ENCODE measurements at regions not wholly inside any gene's neighbourhood (a gene's known extent, or its start where the extent isn't known, plus 50 kb on each side); places are given as distances from the start of the nearest gene placed in this dataset.

- no peak overlapping the region for H3K9ac ChIP-seq (ENCODE audit: low read length)
- no peaks in the 10 kb centered on the region for H3K27me3 ChIP-seq (ENCODE audit: insufficient read depth, low read depth, low read length)
- no peaks in the 10 kb centered on the region for H3K9me2 ChIP-seq (ENCODE audit: insufficient read depth, low read length)
- no peaks in the 10 kb centered on the region for H3K36me3 ChIP-seq (ENCODE audit: insufficient read depth, low read length)
- H3K27ac ChIP-seq (ENCODE audit: low read length), result no peak overlapping the region
- no peak overlapping the region for H3K4me3 ChIP-seq (ENCODE audit: low read length)
- H4K20me1 ChIP-seq (ENCODE audit: insufficient read depth), result no peaks in the 10 kb centered on the region
- no peak for TF ChIP-seq POLR2AphosphoS5 (IDR thresholded peaks at IDR 0.05)
- TF ChIP-seq SMC3 (conservative IDR thresholded peaks at IDR 0.05; ENCODE audit: poor library complexity), result no peak
- TF ChIP-seq EP300 (conservative IDR thresholded peaks at IDR 0.05; ENCODE audit: poor library complexity, severe bottlenecking), result no peak
- TF ChIP-seq MXI1 (conservative IDR thresholded peaks at IDR 0.05; ENCODE audit: poor library complexity, severe bottlenecking), result no peak
- no peak for TF ChIP-seq RAD21 (conservative IDR thresholded peaks at IDR 0.05)
- TF ChIP-seq EZH2 (IDR thresholded peaks at IDR 0.05; ENCODE audit: borderline replicate concordance, insufficient read depth, low read length, poor library complexity, severe bottlenecking), result no peak
- no peak for TF ChIP-seq CTCF (IDR thresholded peaks at IDR 0.05; ENCODE audit: poor library complexity, severe bottlenecking)
- TF ChIP-seq TAF1 (IDR thresholded peaks at IDR 0.05; ENCODE audit: low read depth), result no peak
- no peak for TF ChIP-seq REST (IDR thresholded peaks at IDR 0.05; ENCODE audit: borderline replicate concordance)
- H3K79me2 ChIP-seq (replicated peaks; ENCODE audit: insufficient read depth, low read length), result no peaks in the 10 kb centered on the region
- no peak overlapping the region for H2AFZ ChIP-seq (ENCODE audit: low read depth, low read length)
- no peak overlapping the region for H3K4me2 ChIP-seq (ENCODE audit: low read length)
- H3K9me3 ChIP-seq (ENCODE audit: low read length), result no peaks in the 10 kb centered on the region
- H3F3A ChIP-seq (ENCODE audit: insufficient read depth, low read length, poor library complexity, severe bottlenecking), result no peaks in the 10 kb centered on the region
Observed at GRCh38 chr10:93143281-93143680, 69.6 kb downstream of the CYP26A1 start.

GRCh38 chr10:93146336-93146735 is 72.6 kb downstream of the CYP26A1 start:
- no peaks in the 10 kb centered on the region for H3F3A ChIP-seq (ENCODE audit: insufficient read depth, low read length, poor library complexity, severe bottlenecking)
- TF ChIP-seq EP300 (conservative IDR thresholded peaks at IDR 0.05; ENCODE audit: poor library complexity, severe bottlenecking), result no peak
- no peak overlapping the region for H3K4me3 ChIP-seq (ENCODE audit: low read length)
- H2AFZ ChIP-seq (ENCODE audit: low read depth, low read length), result no peak overlapping the region
- H3K27ac ChIP-seq (ENCODE audit: low read length), result no peak overlapping the region
- no peaks in the 10 kb centered on the region for H3K36me3 ChIP-seq (ENCODE audit: insufficient read depth, low read length)
- H3K9ac ChIP-seq (ENCODE audit: low read length), result no peak overlapping the region
- H3K4me2 ChIP-seq (ENCODE audit: low read length), result no peak overlapping the region
- H3K9me2 ChIP-seq (ENCODE audit: insufficient read depth, low read length), result no peaks in the 10 kb centered on the region
- H3K27me3 ChIP-seq (ENCODE audit: insufficient read depth, low read depth, low read length), result no peaks in the 10 kb centered on the region
- H3K9me3 ChIP-seq (ENCODE audit: low read length), result no peaks in the 10 kb centered on the region
- H4K20me1 ChIP-seq (ENCODE audit: insufficient read depth), result no peaks in the 10 kb centered on the region
- H3K79me2 ChIP-seq (replicated peaks; ENCODE audit: insufficient read depth, low read length), result no peaks in the 10 kb centered on the region

GRCh38 chr10:93147281-93147680 is 73.6 kb downstream of the CYP26A1 start:
- Histone ChIP-seq H3K79me2 (replicated peaks; ENCODE audit: insufficient read depth, low read length) (no peaks in the 10 kb centered on the region), H3K9ac (ENCODE audit: low read length) (no peak overlapping the region), H2AFZ (ENCODE audit: low read depth, low read length) (no peak overlapping the region), H3K9me2 (ENCODE audit: insufficient read depth, low read length) (no peaks in the 10 kb centered on the region), H3K4me3 (ENCODE audit: low read length) (no peak overlapping the region), H3F3A (ENCODE audit: insufficient read depth, low read length, poor library complexity, severe bottlenecking) (no peaks in the 10 kb centered on the region), H3K9me3 (ENCODE audit: low read length) (no peaks in the 10 kb centered on the region), H3K36me3 (ENCODE audit: insufficient read depth, low read length) (no peaks in the 10 kb centered on the region), H3K27ac (ENCODE audit: low read length) (no peak overlapping the region), H3K4me2 (ENCODE audit: low read length) (no peak overlapping the region), H4K20me1 (ENCODE audit: insufficient read depth) (no peaks in the 10 kb centered on the region), H3K27me3 (ENCODE audit: insufficient read depth, low read depth, low read length) (no peaks in the 10 kb centered on the region)
- TF ChIP-seq EP300 (conservative IDR thresholded peaks at IDR 0.05; ENCODE audit: poor library complexity, severe bottlenecking) (no peak), TAF1 (IDR thresholded peaks at IDR 0.05; ENCODE audit: low read depth) (no peak), MXI1 (conservative IDR thresholded peaks at IDR 0.05; ENCODE audit: poor library complexity, severe bottlenecking) (no peak), CTCF (IDR thresholded peaks at IDR 0.05; ENCODE audit: poor library complexity, severe bottlenecking) (no peak), POLR2AphosphoS5 (IDR thresholded peaks at IDR 0.05) (no peak), REST (IDR thresholded peaks at IDR 0.05; ENCODE audit: borderline replicate concordance) (no peak), SMC3 (conservative IDR thresholded peaks at IDR 0.05; ENCODE audit: poor library complexity) (no peak), RAD21 (conservative IDR thresholded peaks at IDR 0.05) (no peak), EZH2 (IDR thresholded peaks at IDR 0.05; ENCODE audit: borderline replicate concordance, insufficient read depth, low read length, poor library complexity, severe bottlenecking) (no peak)

Data from neural cell (in vitro differentiated cells).